C4-2B (cell line): ENCODE measurements at regions not wholly inside any gene's neighbourhood (a gene's known extent, or its start where the extent isn't known, plus 50 kb on each side); places are given as distances from the start of the nearest gene placed in this dataset.

ENCODE experiments used
- ZFX ChIP-seq: fragments of 450-650 bp; IDR thresholded peaks from 2 replicates; pipeline ENCODE4 v1.6.1; 2017
- TF ChIP-seq, protein P1 (sequence below): fragments of 450-650 bp; conservative IDR thresholded peaks from 2 replicates; pipeline ENCODE4 v1.5.1; 2017; ENCODE audit warnings: mild to moderate bottlenecking

DNA sequence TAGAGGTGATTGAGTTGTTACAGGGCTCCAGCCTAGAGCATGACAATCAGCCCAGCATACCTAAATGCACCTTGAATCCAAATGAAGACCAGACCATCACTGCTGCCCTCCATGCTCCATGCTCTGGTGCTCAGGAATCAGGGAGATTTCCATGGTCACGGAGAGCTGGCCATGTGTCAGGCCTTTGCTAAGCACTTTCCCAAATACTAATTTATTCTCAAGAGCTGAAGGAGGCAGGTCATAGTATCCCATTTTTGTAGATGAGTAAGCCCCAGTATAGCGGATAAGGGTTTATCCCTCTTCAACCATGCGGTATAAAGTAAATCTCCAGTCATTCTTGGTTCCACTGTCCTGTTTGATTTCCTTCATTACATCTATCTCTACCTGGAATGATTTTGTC, 240.8 kb downstream of the TFAP2A start:
- TF ChIP-seq, protein P1, sequence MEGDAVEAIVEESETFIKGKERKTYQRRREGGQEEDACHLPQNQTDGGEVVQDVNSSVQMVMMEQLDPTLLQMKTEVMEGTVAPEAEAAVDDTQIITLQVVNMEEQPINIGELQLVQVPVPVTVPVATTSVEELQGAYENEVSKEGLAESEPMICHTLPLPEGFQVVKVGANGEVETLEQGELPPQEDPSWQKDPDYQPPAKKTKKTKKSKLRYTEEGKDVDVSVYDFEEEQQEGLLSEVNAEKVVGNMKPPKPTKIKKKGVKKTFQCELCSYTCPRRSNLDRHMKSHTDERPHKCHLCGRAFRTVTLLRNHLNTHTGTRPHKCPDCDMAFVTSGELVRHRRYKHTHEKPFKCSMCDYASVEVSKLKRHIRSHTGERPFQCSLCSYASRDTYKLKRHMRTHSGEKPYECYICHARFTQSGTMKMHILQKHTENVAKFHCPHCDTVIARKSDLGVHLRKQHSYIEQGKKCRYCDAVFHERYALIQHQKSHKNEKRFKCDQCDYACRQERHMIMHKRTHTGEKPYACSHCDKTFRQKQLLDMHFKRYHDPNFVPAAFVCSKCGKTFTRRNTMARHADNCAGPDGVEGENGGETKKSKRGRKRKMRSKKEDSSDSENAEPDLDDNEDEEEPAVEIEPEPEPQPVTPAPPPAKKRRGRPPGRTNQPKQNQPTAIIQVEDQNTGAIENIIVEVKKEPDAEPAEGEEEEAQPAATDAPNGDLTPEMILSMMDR, result no peak
- TF ChIP-seq ZFX, result no peak
